ENCODE measurements at regions not wholly inside any gene's neighbourhood (a gene's known extent, or its start where the extent isn't known, plus 50 kb on each side); places are given as distances from the start of the nearest gene placed in this dataset.

DNA sequence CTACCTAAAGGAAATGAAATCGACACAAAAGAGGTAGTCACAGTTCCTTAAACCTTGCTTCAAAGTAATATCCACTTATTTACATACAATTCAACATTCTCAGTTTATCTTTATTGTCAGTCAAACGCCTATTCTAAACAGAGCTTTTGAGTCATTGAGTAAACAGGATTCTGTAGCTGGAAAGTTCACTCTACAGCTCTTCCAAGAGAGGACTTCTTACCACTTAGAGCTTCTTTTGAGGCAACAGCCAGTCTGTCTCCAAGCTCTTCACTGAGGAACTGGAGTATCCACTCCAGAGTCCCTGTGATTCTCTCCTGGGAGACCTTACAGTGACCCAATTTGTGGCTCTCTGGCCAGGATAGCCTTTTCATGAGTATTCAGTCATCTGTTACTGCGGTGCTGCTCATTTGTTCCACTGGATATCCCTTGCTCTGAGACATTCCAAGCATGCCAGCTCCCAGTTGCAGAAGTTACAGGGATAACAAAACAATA, 210.9 kb upstream of the OSR1 start (continued):
- TF ChIP-seq, protein P1, sequence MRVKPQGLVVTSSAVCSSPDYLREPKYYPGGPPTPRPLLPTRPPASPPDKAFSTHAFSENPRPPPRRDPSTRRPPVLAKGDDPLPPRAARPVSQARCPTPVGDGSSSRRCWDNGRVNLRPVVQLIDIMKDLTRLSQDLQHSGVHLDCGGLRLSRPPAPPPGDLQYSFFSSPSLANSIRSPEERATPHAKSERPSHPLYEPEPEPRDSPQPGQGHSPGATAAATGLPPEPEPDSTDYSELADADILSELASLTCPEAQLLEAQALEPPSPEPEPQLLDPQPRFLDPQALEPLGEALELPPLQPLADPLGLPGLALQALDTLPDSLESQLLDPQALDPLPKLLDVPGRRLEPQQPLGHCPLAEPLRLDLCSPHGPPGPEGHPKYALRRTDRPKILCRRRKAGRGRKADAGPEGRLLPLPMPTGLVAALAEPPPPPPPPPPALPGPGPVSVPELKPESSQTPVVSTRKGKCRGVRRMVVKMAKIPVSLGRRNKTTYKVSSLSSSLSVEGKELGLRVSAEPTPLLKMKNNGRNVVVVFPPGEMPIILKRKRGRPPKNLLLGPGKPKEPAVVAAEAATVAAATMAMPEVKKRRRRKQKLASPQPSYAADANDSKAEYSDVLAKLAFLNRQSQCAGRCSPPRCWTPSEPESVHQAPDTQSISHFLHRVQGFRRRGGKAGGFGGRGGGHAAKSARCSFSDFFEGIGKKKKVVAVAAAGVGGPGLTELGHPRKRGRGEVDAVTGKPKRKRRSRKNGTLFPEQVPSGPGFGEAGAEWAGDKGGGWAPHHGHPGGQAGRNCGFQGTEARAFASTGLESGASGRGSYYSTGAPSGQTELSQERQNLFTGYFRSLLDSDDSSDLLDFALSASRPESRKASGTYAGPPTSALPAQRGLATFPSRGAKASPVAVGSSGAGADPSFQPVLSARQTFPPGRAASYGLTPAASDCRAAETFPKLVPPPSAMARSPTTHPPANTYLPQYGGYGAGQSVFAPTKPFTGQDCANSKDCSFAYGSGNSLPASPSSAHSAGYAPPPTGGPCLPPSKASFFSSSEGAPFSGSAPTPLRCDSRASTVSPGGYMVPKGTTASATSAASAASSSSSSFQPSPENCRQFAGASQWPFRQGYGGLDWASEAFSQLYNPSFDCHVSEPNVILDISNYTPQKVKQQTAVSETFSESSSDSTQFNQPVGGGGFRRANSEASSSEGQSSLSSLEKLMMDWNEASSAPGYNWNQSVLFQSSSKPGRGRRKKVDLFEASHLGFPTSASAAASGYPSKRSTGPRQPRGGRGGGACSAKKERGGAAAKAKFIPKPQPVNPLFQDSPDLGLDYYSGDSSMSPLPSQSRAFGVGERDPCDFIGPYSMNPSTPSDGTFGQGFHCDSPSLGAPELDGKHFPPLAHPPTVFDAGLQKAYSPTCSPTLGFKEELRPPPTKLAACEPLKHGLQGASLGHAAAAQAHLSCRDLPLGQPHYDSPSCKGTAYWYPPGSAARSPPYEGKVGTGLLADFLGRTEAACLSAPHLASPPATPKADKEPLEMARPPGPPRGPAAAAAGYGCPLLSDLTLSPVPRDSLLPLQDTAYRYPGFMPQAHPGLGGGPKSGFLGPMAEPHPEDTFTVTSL (CRISPR knock-in tag; IDR thresholded peaks at IDR 0.05; ENCODE audit: borderline replicate concordance), result peak; percentile 21; the same call in 1 of the 2 replicates
- TF ChIP-seq MBNL3 (CRISPR knock-in tag; conservative IDR thresholded peaks at IDR 0.05) (no peak), FOSL1 (CRISPR knock-in tag; IDR thresholded peaks at IDR 0.05; ENCODE audit: borderline replicate concordance) (peak; percentile 36; the same call in 1 of the 2 replicates), ZZZ3 (CRISPR knock-in tag; IDR thresholded peaks at IDR 0.05; ENCODE audit: borderline replicate concordance) (no peak)

DNA sequence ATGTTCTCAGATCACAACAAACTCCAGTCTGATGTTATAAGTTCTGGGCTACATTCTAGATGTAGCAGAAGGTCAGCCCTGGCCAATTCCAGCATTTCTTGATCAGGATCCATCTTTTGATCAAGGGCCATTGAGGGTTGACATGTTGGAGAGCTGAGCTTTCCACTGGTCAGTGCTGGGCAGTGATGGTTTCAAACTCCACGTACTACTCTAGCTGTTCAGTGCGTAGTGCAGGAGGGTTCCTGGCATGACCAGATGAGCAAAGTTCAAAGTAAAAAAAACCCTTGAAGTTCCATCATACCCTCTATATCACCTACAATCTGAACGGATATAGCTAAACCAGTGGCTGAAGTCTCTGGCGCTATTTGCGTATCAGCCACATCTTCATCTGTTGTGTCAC, 210.4 kb upstream of the OSR1 start:
- peaks cover 17% of the 10 kb centered on the region for H3K4me1 ChIP-seq (ENCODE audit: insufficient read depth, low read length)
- peaks cover 3 to 10% of the 10 kb centered on the region in 2 experiments; a peak in 2 of 5 replicates for H3K27me3 ChIP-seq (ENCODE audit: control insufficient read depth in 1 of 2, insufficient read depth in 2 of 2, low read length in 2 of 2)
- intact Hi-C loops (cut with micrococcal nuclease; ENCODE audit: unreplicated experiment), result no loop called here
- POLR2A ChIA-PET, result no interaction called here
- H3K27ac ChIP-seq (ENCODE audit: extremely low read length, insufficient read depth, low read length), result no peak overlapping the region
- no peaks in the 10 kb centered on the region for H3K9me3 ChIP-seq (ENCODE audit: low read length)
- H4K20me1 ChIP-seq (ENCODE audit: insufficient read depth, low read length), result no peaks in the 10 kb centered on the region
- no peak overlapping the region for H3K4me3 ChIP-seq (replicated peaks in 1 of 3; ENCODE audit: insufficient read depth in 1 of 3, low read depth in 2 of 3, low read length in 3 of 3)
- no peak overlapping the region for H2AFZ ChIP-seq (ENCODE audit: low read length)
- H3K4me2 ChIP-seq (ENCODE audit: low read depth, low read length), result peak overlapping the region; percentile 9; the same call in 1 of the 2 replicates
- H3K79me2 ChIP-seq (ENCODE audit: insufficient read depth, low read length), result no peaks in the 10 kb centered on the region
- no peaks in the 10 kb centered on the region for H3K36me3 ChIP-seq (replicated peaks in 1 of 2; ENCODE audit: control insufficient read depth in 1 of 2, insufficient read depth in 2 of 2, low read length in 2 of 2)
- ATAC-seq (peak; percentile 60; the same call in 2 of the 3 replicates), FAIRE-seq (peak; percentile 15), DNase-seq (ENCODE audit: low spot score) (no peak)
- TF ChIP-seq ZFP37 (CRISPR knock-in tag; IDR thresholded peaks at IDR 0.05; ENCODE audit: borderline replicate concordance), result no peak
- no peak for TF ChIP-seq SNAPC2 (CRISPR knock-in tag; IDR thresholded peaks at IDR 0.05)
- TF ChIP-seq ZNF644 (CRISPR knock-in tag; IDR thresholded peaks at IDR 0.05; ENCODE audit: low read depth), result no peak
- TF ChIP-seq, protein P2, sequence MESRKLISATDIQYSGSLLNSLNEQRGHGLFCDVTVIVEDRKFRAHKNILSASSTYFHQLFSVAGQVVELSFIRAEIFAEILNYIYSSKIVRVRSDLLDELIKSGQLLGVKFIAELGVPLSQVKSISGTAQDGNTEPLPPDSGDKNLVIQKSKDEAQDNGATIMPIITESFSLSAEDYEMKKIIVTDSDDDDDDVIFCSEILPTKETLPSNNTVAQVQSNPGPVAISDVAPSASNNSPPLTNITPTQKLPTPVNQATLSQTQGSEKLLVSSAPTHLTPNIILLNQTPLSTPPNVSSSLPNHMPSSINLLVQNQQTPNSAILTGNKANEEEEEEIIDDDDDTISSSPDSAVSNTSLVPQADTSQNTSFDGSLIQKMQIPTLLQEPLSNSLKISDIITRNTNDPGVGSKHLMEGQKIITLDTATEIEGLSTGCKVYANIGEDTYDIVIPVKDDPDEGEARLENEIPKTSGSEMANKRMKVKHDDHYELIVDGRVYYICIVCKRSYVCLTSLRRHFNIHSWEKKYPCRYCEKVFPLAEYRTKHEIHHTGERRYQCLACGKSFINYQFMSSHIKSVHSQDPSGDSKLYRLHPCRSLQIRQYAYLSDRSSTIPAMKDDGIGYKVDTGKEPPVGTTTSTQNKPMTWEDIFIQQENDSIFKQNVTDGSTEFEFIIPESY (CRISPR knock-in tag; IDR thresholded peaks at IDR 0.05), result peak; percentile 82
- TF ChIP-seq ZNF563 (CRISPR knock-in tag; IDR thresholded peaks at IDR 0.05), result no peak
- BruUV-seq (replicated peaks), result no TSS peak
- no peak overlapping the region for H3K9ac ChIP-seq (ENCODE audit: insufficient read depth, low read depth, low read length)
- CTCF ChIA-PET (ENCODE audit: low intra/inter-chr PET ratio, low total read pairs), result no interaction called here
- in situ Hi-C loops (cut with HindIII; ENCODE audit: extremely low pct_ligation_motif_present, low pct_unique_long_range_greater_than_20kb), result no loop called here
- whole genome bisulfite sequencing (ENCODE audit: low lambda C conversion rate), result 33% methylated on average over 5 of the region's 5 CpGs

Data from HepG2 (cell line).